GM21447 (cell line): ENCODE measurements at regions not wholly inside any gene's neighbourhood (a gene's known extent, or its start where the extent isn't known, plus 50 kb on each side); places are given as distances from the start of the nearest gene placed in this dataset.

Experiments
- ATAC-seq: cut with Tn5 transposase; IDR thresholded peaks from one replicate; pipeline ENCODE4 v1.9.1; 2021; ENCODE audit not compliant: unreplicated experiment

DNA sequence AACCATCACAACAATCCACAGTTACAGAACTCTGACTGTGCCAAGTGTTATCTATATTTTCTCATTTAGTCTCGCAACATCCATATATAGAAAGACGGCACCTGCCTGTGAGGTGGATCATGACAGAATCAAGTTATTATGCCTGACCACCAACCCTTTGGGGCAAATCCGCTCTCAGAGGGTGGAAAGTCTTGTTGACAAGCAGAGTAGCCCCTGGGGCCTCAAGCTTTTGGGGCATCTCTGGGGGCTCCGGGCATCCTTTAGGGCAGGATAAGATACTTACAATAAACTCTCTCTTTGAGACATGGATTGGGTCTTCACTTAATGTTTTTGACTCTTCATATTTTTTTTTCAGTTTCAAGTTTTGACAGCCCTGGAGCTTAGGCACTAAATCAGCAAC is 150.5 kb upstream of the NAV2 start:
- ATAC-seq, result no peak

DNA sequence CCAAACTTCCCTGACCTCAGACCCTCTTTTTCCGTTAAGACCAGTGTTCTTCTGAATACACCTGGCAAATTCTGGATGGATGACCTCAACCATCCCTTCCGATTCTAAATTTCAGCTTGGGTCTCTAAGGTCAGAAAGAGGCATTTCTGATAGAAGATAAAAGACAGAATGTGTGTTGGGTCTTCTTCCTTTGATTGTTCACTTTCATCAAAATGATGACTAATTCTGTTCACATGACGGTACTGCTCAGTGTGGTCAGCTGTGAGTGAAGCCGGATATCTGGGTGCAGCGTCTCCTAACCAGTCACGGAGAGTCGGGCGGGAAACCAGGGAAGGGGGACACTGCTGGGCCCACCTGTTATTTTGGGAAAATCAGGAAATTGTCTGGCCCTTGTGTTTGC is 151.6 kb upstream of the NAV2 start:
- ATAC-seq, result no peak

DNA sequence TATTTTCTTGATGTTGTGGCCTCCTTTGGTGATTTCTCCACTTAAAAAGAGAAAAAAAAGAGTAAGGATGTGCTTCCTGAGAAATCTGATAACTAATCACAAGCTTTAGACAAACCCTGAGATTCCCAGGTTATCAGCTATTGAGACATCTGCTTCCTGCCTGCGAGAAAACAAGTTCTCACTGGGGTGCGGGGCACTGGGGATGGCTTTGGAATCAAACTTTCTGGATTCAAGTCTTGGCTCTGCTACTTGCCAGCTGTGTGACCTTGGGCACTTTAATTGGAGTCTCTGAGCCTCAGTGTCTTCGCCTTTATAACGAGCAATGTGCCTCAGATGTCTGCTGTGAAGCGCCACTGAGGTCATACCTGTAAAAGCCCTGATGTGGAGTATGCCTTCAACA is 152.5 kb upstream of the NAV2 start:
- no peak for ATAC-seq

DNA sequence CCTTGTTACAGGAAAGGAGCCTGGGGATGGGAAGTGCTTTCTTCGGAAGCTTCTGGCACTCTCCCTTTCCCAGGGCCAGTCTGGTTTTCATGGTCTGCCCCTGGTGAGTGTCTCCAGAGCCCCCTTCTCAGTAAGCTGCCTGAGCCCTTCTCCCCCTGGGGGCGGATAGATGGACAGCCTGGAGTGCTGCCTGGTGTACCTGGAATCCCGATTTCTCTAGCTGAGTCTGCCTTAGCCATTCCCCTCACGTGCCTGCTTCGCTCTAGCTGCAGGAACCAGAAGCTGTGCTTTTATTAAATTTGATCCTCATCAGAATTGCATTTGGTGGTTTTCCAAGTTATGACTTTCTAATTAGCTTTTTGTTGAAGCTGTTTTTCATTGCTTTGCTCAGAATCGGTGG is 152.9 kb upstream of the NAV2 start:
- no peak for ATAC-seq

DNA sequence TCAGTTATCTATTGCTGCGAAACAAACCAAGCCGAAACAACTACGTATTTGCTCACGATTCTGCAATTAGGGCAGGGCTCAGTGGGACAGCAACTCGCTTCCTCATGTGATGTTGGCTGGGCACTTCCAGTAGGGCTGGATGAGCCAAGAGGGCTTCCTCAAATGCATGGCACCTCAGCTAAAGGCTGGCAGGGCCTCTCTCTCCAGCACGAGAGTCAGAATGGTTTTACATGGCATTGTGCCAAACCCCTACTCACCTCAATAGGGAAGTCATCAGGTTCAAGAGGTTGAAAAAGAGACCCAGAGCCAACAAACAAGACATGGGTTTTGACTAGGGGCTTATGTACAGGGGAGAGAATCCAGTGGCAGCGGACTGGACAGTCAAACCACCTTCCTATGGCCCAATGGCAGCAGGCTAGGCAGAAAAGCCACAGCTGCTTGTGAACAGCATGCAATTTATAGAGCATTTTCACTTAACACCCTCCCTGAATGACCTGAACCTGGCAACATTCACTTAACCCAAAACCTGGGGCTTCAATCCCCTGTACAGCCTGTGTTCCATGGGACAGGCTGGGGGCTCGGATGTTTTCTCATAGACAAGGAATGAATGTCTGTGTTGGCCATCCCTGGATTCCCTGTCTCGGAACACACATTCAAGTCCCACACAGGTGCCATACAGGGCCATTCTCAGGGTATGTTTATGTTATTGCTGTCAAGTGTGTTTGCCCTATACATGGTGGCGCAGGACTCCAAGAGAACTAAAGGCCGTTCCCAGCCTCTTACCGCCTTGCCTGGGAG is 154.2 kb upstream of the NAV2 start:
- no peak for ATAC-seq

DNA sequence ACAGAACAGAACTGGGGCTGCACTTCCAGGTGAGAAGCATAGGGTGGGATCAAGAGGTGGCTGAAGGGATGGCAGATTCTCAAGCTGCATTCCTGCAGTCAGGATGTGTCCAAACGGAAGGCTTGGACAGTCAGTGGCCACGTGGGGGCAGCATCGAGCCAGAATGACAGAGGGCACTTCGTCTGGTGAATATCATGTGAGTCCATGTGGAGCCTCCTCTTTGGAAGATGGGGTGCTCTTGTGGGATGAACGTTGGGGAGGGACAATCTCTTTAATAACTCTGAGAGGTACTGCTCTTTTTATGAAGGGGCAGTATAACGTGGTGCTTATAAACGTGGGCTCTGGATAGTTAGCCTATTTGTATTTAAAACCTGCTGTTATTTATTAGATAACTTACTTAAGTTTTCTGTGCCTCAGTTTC is 154.9 kb upstream of the NAV2 start:
- no peak for ATAC-seq

DNA sequence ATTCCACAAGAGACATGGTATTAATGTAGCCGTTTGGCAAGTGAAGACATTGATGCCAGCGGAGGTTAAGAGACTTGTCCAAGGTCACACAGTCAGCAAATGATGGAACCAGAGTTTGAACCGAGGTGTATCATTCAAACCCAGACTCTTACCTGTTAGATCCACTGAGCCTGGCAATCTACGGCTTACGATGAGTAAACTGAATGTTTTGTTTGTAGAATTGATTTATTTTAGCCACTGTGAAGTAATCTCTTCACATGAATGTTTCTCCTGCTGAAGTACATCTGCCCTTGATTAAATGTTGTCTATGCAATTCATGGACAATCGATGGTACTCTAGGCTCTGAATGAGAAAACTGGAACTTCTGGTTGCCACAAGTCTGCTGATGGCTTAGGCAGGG is 155.5 kb upstream of the NAV2 start:
- no peak for ATAC-seq

DNA sequence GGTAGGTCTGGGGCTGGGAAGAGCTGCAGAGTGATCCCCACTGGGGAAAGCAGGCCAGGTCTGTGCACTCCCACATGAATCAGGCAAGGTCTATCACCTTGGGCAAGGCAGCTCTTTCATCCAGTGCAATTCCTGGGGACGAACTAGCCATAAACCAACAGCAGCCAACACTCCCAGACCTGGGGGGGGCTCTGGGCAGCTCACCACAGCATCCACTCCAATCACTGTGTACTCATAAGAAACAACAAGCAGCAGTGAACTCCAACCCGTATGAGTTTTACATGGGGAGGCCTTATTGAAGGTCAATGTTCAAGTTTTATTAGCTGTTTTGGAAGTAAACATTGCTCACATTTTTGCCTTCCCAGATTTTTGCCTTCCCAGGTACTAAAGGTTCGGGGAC is 157.4 kb upstream of the NAV2 start:
- no peak for ATAC-seq

DNA sequence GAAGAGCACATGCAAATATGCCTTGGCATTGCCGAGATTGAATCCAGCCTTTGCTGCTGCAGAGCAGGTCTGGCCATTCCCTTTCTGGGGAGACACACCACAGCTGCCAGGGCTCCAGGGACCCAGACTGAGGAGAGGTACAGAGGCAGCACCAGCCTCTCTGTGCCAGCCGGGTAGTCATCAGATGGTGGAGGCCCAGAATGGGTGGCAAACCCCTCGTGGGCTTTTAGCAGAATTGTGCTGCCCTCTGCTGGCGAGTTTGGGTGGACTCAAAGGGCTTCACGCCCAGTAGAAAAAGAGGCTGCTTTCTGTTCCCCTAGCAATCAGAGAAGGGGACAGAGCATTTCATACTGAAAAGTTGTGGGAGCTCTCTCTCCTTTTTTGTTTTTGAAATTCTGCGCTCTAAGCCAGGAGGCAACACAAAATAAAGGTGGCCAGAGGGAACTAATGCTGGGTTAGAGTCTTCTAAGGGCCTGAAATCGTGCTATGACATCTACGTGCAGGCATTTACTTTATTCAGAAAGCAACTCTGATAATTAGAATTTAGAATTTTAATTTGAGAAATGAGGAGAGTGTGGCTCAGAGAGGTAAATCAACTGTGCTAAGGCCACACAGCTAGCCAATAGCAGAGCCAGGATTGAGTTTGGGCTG is 158.8 kb upstream of the NAV2 start:
- ATAC-seq, result peak; percentile 73

DNA sequence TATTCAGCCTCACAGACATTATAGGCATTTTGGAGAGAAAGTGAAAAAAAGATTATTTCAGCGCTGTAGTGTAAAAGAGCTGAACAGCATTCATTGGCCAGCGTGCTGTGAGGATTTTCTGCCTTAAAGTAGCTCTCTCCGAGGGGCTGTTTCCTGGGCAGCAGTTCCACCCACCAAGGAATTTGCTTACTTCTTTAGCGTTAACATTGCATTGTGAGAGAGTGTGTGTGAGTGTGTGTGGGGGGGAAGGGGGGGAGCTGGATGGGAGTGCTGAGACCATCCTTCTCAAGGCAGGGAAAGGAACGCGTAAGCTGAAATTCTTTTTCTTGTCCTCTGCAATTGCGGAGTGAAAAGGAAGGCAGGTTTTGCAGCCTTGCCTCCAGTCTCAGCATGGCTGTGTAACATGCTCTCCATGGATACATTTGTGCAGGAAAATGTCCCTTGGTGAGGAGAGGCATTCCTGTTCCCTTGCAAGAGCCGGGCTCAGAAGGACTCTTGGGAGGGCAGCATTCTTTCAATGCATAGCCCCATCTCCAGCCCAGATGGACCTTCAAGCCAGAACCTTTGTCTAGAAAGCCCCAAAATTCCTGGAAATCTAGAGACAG is 159.9 kb upstream of the NAV2 start:
- no peak for ATAC-seq

DNA sequence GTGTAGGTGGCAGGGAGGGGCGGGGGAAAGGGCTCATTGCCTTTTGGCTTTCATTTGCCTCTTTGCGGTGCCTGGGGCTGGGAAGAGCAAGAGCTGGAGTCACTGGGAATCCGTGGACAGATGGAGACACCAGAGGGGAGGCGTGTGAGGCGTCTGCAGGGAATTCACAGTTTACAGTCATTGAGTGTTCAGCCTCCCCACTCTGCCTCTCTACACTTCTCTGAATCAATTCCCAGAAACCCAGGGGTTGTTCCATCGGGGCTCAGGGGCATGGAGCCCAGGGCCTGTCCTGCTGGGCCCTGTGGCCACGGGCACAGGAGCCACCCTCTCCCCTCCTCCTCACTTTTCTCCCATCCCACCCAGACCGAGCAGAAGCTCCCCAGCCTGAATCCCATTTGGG is 160.5 kb upstream of the NAV2 start:
- ATAC-seq, result no peak

DNA sequence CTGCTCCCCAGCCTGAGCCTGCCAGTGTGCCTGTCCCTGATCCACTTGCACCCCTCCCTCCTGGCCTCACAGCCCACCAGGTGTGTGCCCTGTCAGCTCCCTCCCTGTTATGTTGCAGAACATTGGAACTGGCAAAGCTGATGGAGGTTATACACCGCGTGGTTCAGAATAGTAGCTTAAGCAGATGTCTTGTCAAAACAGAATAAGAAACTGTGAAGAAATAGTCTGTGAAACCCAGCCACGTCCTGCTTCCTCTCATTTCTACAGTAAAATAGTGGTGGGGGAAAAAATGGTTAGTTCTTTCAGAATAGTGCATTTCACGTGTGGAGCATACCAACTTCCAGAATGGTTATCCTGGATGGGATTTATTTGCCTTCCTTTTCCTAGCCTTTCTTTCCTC is 161.2 kb upstream of the NAV2 start:
- ATAC-seq, result no peak

DNA sequence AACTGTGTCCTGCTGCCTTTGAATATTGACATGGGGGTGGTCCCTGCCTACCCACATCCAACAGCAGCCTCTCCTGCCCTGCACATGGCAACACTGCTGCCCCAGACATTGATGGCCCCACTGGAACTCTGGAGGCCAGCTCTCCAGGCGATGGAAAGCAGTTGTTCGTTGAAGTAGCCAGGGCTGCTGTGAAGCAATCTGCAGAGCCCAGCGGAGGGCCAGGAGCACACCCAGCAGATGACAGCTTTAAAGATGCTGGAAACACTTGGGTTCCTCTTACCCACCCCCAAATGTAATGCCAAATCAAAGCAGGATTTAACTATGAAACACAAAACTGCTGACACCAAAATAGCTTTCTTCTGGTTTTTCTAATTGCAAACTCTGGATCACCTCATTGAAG is 165.6 kb upstream of the NAV2 start:
- ATAC-seq, result no peak

DNA sequence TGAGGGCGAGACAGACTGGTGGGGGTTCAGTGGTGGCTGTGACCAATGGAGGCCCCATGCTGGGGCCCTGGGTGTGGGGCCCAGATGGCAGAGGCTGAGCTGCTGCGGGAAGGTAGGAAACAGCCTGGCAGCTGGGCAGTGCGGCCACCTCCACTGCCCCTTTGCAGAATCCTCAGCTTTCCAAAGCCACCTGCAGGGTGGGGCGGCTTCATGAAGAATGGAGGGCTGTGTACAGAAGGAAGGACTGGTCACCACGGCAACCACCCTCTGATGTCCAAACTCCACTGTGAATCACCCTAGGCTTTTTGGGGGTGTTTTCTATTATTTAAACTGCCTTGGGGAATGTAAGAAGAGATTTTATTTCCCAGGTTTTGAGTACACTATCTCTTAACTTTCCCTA is 166.3 kb upstream of the NAV2 start:
- no peak for ATAC-seq

DNA sequence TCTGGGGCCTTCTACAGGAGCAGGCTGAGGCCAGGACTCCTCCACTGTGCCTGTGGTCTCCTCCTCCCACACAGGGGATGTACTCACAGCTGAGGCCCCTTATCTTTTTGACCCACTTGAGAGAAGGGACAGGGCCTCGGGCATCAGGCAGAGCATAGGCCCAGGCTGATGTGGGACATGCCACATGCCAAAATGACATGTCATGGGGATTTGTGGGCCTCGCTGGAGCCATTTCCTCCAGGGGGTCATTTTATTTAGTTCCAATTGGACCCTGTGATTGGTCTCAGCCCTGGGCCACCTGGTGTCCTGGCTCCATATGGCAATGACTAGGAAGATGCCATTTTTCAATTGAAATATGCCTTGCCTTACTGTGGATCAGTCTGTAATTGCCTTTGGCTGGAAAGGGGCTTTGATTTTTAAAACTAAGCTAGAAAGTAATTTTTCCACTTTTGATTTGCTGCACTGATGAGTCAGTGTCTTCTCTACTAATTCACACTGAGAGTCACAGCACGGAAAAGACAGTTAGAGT is 171.1 kb upstream of the NAV2 start:
- no peak for ATAC-seq

DNA sequence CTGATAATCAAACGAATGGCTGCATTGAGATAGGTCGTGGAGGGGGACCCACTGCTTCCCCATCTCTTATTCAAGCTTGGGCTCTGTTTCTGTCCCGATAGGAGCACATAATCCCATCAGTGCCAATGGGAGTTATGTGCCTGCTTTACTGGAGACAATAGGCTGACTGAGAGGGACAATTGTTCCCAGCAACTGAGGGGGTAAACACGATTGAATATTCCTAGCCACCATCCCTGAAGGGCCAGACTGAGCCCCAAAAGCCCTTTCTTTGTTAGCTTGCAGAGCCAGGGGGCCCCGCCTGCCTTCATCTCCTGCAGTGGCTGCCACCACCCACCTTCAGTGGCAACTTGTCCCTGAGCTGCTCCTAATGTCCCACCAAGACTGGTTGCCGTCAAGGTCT is 172.8 kb upstream of the NAV2 start:
- no peak for ATAC-seq

DNA sequence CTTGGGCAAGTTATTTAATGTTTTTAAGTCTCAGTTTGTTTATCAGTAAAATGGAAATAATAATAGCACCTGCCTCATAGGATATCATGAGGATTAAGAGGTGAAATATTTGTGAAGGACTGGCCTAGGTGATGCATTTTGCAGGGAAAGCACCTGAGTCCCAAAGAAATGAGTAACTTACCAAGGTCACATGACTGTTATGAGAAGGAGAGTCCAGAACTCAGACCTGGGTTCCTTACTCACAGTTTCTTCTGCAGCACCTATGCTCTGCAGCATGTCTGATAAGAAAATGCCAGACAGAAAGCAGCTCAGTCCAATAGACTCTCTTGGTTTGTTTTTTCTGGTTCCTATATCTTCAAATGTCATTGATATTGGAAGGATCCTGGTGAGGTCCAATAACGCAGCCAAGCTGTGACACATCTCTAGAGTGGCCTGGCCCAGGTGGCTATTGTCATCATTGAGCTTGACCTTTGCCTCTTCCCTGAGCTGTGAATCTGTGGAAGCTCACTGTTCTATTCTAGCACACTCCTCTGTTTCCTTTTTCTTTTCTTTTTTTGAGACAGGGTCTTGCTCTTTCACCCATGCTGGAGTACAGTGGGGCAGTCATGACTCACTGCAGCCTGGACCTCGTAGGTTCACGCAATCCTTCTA is 174.7 kb upstream of the NAV2 start:
- ATAC-seq, result no peak

DNA sequence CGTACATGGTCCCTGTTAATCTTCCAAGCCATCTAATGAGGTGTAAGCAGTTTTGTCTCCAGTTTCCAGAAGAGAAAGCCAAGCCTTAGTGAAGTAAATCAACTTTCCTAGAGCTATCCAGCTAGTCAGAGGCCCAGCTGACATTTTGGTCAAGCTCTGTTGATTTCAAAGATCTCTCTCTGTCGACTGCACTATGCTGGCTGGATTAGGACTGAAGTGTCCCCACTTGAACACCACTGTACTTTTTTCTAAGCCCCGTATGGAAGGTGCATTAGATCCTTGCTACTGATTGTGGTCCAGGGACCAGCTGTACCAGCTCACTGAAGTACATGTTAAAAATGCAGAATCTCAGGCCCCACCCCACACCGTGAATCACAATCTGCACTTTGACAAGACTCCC is 176.5 kb upstream of the NAV2 start:
- no peak for ATAC-seq

DNA sequence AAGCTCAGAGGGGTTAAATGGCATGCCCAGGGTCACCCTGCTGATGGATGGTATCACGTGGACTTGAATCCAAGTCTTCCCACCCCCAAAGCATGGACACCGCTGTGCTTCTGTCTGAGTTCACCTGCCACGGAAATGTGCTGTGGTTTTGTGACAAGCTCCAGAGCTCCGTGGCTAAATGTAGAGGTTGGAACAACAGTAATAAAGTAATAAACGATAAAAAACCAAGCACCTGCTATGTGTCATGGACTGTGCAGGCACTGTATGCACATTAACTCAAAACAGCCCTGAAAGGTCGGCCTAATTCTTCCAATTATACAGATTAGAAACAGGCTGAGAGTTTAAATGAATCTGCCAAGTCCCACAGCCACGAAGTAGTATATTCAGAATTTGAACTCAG is 182.1 kb upstream of the NAV2 start:
- no peak for ATAC-seq

DNA sequence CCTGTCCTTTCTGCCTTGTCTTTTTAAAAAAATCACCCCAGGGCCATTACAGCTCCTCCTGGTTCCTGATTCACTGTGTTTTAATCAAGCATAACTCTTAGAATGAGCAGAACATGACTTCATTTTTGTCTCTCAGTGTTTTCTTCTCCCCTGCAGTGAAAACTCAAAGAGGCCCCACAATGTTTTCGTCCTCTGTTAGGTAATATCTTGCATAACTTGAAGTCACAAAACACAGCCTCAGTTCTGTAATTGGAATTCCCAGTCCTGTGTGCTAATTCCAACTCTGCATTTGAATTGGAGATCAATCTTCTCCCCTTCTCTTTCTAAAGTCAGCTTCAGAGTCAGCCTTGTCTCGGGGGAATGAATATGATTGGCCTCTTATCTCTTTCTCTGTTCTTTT is 186.5 kb upstream of the NAV2 start:
- ATAC-seq, result no peak

DNA sequence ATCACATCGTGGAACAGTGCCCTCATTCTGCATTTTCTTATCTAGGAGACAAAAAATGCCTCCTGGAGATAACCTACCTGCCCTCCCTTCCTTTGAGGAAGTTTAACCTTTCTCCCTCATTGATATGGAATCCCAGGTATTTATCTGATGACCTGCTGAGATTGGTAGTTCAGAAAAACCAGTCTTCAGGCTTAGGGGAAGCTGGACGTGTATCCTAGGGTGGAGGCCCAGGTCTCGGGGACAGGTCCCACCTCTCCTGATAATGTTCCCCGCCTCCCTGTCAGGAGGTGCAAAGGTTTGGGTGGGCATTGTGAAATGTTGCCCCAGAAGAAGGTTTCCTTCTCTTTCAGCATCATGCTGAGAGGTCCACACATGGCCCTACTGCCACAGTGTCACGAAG is 186.9 kb upstream of the NAV2 start:
- no peak for ATAC-seq

DNA sequence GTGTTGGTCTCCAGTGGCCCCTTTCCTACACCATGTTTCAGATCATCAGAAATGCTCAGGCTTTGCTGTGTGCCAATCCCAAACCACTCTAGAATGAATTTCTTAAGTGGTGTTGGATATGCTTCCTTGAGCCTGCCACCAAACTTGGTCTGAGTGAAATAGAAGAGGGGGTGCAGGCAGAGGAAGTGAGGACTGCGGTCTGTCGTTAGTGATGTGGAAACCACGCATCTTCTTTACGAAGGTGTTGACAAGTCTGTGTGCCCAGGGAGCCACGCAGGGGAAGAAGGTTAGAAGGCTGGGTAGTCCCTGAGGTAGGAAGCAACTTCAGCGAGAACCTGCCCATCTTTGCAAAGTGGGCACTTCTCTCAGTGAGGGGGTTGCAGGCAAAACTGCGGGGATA is 187.4 kb upstream of the NAV2 start:
- ATAC-seq, result no peak
